ENCODE measurements at regions not wholly inside any gene's neighbourhood (a gene's known extent, or its start where the extent isn't known, plus 50 kb on each side); places are given as distances from the start of the nearest gene placed in this dataset.
A peak's percentile ranks its signal among the peaks of the same experiment; 100 is the strongest.
"Not testable (repeated sequence)": the region's sequence is repeated elsewhere in the genome, so short reads cannot be mapped to it uniquely, and the experiment has no call there.

- DNase-seq: peak in 2 of 5 experiments; percentile 33 to 87
Measured at GRCh38 chr14:71399057-71399487, 491.8 kb downstream of the PCNX1 start.

GRCh38 chr14:71400871-71401321, 493.6 kb downstream of the PCNX1 start:
- DNase-seq: peak in 1 of 5 experiments; percentile 64

DNA sequence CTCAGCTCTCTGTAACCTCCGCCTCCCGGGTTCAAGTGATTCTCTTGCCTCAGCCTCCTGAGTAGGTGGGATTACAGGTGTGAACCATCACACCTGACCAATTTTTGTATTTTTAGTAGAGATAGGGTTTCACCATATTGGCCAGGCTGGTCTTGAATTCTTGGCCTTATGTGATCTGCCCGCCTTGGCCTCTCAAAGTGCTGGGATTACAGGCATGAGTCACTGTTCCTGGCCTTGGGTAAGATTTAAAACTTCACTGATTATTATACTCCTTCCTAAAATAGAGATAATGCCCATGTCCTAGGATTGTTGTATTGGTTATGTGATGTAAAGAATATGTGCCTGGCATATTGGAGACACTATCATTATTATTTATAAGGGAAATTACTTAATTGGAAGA, 495.2 kb downstream of the PCNX1 start:
- DNase-seq: not testable (repeated sequence)

DNA sequence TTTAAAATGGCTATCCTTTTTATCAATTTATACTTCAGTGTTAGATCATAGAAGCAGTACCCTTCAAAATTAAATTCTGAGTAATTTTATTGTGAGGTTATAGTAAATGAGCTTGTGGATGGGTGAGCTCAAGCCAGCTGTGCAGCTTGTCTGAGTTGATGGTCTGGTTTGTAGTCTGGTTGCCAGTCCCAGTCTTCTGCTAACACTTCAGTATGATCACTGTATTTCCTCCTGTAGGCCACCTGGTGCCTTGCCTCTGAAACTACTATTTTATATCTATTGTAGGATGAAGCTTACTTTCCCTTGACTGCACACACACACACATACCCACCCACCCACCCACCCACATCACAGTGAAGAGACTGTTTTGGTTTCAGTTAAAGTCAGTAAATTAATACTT, 496.4 kb downstream of the PCNX1 start:
- DNase-seq: peak in 2 of 5 experiments; percentile 14 to 81

DNA sequence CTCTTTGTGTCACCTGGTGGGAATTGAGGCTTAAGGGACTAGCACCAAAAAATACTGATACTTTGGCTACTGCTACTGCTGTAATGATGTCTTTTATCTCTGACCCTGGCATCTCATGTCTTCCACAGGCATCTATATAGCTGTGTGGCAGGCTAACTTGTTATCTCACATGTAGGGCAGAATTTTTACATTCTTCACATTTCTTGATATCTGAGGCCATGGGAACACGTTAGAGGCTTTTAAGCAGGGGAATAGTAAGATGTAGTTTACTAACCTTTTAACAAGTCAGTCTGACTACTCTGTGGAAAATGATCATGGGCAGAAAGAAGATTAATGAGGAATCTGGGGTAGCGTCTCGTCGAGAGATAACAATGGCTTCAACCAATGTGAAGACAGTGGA, 498.4 kb downstream of the PCNX1 start:
- DNase-seq: no peak

DNA sequence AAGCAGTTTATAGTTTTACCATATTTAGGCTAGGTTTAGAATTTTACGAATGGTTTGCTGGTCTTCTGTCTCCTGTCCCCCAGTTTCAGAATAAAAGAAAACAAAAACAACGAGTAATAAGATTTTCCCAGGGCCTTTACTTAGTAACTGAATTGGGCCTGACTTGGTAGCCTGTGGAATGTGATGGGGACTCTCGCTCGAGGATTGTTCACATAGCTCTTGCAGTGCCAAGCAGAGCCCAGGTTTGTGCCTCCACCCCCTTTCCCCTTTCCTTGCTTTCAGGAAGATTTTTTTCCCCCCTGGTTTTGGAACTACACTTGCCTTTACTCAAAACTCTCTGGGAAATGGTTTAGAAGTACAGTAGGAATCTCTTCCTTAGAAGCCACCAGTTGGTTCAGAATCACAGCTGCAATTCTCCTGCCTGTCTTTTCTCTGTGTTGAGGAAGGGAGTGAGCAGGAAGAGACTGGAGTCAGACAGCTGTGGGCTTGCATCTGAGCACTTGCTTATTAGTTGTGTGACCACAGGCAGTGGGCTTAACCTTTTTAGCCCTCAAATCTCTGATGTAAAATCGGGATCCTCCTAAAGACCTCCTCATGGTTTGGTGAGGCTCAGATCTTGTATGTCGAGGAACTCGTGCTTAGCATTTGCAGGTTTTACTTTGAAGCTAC, 501.2 kb downstream of the PCNX1 start:
- no peak for DNase-seq

- DNase-seq: no peak
Measured at GRCh38 chr14:71410578-71411284, 503.5 kb downstream of the PCNX1 start.

DNA sequence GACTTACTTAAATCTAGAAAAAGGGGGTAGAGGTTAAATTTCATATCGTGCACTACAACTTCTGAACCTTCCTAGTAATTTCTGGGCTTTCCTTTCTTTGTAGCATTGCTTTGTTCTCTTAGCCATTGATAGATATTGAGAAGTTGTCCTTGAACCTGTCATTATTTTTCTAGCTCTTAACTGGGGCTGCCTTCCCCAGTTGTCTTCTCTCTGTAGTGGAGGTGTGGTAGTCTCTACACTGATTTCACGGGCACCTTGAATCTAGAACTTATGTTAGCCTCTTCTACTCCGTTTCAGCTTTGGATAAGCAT, 504.0 kb downstream of the PCNX1 start:
- DNase-seq: no peak

DNA sequence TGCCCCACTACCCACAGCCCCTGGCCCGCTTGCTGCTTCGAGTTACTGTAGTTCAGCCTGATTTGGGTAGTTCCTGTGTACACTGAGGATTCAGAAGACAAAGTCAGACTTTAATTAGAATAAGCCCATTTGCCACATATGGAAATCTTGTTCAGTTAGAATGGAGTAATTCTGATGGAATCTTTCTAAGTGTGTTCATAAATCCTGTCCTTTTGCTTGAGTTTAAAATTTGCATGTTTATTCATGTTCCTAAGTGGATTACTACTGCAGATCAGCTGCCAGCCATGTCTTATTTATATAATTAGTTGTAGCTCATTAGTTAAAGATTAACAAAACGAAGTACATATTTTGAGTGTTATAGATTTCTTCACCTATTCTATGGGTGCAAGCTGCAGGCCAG, 504.5 kb downstream of the PCNX1 start:
- no peak for DNase-seq

DNA sequence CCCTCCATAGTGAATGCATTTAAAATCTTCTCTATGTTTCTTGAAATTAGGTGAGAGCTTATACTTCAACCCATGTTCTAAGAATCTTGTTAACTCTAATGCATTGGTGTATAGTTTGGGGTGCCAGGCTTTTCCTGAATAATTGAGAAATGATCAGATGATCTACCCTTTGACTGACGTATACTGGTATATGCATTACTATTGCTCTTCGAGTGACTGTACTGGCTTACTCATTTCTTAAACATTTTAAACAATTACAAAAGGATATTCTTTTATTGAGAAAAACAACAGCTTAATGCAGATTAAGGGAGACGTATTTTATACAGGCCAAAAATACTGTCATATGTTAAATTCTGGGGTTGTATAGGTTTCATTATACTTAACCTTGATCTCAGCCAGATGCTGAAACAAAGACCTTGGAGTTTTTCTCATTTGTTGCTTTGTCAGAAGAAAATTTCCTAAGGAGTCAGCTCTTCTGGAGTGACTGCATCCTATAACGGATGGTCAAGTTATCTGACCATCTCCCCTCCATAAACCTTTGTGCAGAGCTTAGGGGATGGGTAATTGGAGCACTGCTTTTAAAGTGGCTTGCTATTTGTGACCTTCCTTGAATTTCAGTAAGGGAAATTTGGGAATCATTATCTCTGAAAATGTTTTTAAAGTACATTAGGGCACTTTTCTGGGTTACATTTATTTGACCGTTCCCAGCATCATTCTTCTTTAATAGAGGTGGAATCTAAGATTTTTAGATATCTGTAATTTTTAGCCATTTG, 507.6 kb downstream of the PCNX1 start:
- DNase-seq: no peak

GRCh38 chr14:71415404-71415690, 508.1 kb downstream of the PCNX1 start:
- no peak for DNase-seq

DNA sequence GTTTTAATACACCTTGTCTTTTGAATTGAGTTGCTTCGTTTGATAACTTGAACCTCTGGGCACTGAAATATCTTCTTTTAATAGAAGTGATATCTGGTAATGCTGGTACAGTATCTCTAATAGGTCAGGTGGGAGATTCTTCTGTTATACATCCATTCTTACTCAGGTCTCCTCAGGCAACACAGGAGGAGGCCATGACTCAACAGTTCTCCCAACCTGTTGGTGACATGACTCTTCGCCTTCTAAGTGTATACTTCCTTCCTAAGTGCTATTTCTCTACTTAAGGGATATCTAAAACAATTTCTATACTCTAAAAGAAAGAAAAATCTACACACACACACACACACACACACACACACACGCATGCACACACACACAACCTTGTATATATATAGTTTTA, 509.1 kb downstream of the PCNX1 start:
- DNase-seq: no peak

DNA sequence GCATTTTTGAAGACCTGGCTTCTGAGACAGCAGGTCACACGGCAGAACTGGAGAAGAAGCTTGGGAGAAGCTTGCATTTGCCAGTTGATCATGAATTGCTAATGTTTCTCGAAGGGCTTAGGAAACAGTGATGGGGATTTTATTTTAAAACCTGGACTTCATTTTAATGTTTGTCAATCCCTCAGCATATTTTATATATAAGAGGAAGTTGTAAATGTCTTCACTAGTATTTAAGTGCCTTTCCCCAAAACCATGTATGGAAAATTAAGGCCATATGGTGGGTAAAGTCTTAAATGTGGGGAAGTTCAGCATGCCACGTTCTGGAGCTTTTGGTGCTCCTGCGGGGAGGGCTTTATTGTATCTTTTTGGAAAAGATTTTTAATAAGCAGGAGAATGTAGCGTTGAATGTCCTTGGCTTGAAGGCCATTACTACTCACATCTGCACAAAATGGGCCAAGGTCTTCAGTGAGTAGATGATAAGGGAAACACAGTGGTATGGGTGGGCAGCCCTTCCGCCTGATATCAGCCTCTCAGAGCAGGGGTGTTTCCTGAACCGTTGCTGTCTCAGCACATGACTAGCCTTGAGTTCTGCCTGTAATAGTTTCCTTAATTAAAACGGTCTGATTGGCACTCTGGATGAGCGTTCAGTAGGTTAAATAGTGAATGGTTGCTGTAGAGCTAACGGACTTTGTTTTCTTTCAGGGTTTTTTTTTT, 511.4 kb downstream of the PCNX1 start:
- no peak for DNase-seq

DNA sequence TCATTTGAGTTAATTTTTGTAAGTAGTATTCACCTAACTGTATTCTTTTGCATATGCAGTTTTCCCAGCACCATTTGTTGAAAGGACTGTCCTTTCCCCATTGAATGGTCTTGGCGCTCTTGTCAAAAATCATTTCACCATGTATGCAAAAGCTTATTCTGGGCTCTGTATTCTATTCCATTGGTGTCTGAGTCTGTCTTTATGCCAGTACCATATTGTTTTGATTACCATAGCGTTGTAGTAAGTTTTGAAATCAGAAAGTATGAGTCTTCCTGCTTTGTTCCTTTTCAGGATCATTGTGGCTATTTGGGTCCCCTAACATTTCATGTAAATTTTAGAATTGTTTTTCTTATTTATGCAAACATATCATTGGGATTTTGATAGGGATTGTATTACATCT, 508.7 kb upstream of the RGS6 start:
- no peak for DNase-seq

DNA sequence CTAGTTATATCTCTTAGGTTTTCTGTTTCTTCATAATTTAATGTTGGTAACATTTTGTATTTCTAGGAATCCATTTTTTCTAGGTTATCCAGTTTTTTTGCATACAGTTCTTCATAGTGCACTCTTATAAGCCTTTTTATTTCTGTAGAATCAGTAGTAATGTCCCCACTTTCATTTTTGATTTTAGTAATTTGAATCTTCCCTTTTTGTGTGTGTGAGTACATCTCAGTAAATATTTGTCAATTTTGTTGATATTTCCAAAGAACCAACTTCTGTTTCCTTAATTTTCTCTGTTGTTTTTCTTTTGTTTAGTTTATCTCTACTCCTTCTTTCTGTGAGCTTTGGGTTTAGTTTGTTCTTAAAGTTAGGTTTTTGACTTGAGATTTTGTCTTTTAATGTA, 507.3 kb upstream of the RGS6 start:
- no peak for DNase-seq

GRCh38 chr14:71426001-71426400, 506.2 kb upstream of the RGS6 start:
- DNase-seq: no peak

DNA sequence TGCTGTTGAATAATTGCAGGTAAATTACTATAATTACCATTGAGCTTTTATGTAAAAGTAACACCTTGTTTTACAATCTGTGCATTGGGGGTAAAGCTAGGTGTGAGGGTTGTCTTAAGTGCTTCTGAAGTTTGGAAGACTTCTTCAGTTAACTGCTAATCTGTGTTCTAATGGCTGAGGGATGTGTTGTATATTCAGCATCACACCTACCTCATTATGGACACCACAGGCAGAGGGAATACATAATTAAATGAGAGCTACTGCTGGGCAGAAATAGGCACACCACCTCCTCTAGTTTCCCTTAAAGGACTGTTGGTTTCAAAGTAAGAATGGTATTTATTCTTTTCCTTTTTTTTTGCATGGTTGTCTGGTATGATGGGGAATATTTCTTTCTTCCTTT, 502.3 kb upstream of the RGS6 start:
- no peak for DNase-seq

GRCh38 chr14:71430321-71430677, 501.9 kb upstream of the RGS6 start:
- DNase-seq: no peak

- DNase-seq: peak in 1 of 5 experiments; percentile 34
Measured at GRCh38 chr14:71430678-71431376, 501.4 kb upstream of the RGS6 start.

- peak in 1 of 5 experiments; percentile 15 for DNase-seq
Measured at GRCh38 chr14:71432334-71433110, 499.7 kb upstream of the RGS6 start.

- DNase-seq: no peak
Measured at GRCh38 chr14:71433303-71433702, 498.9 kb upstream of the RGS6 start.

GRCh38 chr14:71435641-71436040, 496.6 kb upstream of the RGS6 start:
- DNase-seq: not testable (repeated sequence)
